Naive thymus-derived CD8-positive, alpha-beta T cell (primary cell): ENCODE measurements at regions not wholly inside any gene's neighbourhood (a gene's known extent, or its start where the extent isn't known, plus 50 kb on each side); places are given as distances from the start of the nearest gene placed in this dataset.

Source experiments
- ATAC-seq, 2 donors: fragments of 150-1000 bp; cut with Tn5 transposase in 1 of 2; sonication (Bioruptor Pico), chemical (Tn5 transposase) in 1 of 2; 1 replicate in 1 of 2; 2 replicates in 1 of 2; pipeline ENCODE4 v1.10.0; 2021; ENCODE audit warnings: mild to moderate bottlenecking in 2 of 2, moderate library complexity in 2 of 2
- POLR2A ChIA-PET: fragments of 350-600 bp; sonication (Branson Sonifier 250); formaldehyde crosslinking; loops from one replicate; lab custom pipeline; 2021; ENCODE audit warnings: antibody characterized with exemption; lab: Charles Lee
- DNase-seq, 10 donors: peaks; one replicate each; pipeline versions ENCODE4 v3.0.0 to v3.0.0-alpha.2; 2020 to 2022
- H3K27ac Mint-ChIP-seq, 10 donors: one replicate each; pipeline ENCODE4 v1.8.0; 2020 to 2022; ENCODE audit warnings: mild to moderate bottlenecking in 10 of 10, mixed read lengths in 10 of 10, moderate library complexity in 4 of 10, inconsistent platforms in 1 of 10
- H3K27me3 Mint-ChIP-seq, 5 donors: one replicate each; pipeline ENCODE4 v1.8.0; 2021 to 2022; ENCODE audit warnings: mixed read lengths in 5 of 5
- H3K36me3 Mint-ChIP-seq, 3 donors: one replicate each; pipeline ENCODE4 v1.8.0; 2020 to 2022; ENCODE audit warnings: mixed read lengths in 3 of 3, mild to moderate bottlenecking in 2 of 3, inconsistent platforms in 1 of 3
- H3K4me1 Mint-ChIP-seq, 4 donors: one replicate each; pipeline ENCODE4 v1.8.0; 2021 to 2022; ENCODE audit warnings: mixed read lengths in 4 of 4
- H3K4me3 Mint-ChIP-seq, 10 donors: one replicate each; pipeline ENCODE4 v1.8.0; 2020 to 2022; ENCODE audit warnings: mild to moderate bottlenecking in 10 of 10, mixed read lengths in 10 of 10, moderate library complexity in 6 of 10, inconsistent platforms in 1 of 10
- H3K9me3 Mint-ChIP-seq, 9 donors: one replicate each; pipeline ENCODE4 v1.8.0; 2020 to 2022; ENCODE audit warnings: mixed read lengths in 9 of 9, mild to moderate bottlenecking in 3 of 9, inconsistent platforms in 1 of 9, moderate library complexity in 1 of 9

GRCh38 chr2:118791483-118791882, 56.0 kb downstream of the EN1 start:
- Mint-ChIP-seq H3K27me3 (peaks cover 9 to 55% (median 20%) of the 10 kb centered on the region in 5 donors), H3K27ac (no peak overlapping the region), H3K36me3 (no peaks in the 10 kb centered on the region), H3K9me3 (peaks cover 0 to 6% (median 0%) of the 10 kb centered on the region in 9 donors), H3K4me1 (no peaks in the 10 kb centered on the region), H3K4me3 (no peak overlapping the region)
- ATAC-seq, result no peak
- no peak for DNase-seq
- POLR2A ChIA-PET, result no interaction called here

DNA sequence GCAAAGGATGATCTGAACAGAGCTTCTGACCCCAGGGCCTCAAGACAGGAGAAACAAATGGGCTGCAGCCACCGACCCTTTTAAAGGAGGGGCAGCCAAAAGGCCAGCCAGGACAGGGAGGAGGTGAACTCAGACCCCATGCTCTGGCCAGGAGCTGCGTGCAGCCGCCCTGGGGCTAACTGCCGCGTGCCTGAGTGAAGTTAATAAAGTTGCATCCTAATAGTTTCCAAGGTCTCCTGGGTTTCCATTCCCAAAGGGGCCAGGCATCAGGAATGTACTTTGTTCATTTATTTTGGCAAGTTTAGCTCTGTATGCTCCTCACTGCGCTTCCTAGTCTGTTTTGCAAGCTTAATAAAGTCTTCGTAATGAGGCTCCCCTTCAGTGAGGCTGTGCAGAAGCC, 60.7 kb downstream of the EN1 start:
- no peaks in the 10 kb centered on the region for H3K36me3 Mint-ChIP-seq
- H3K4me1 Mint-ChIP-seq, result no peaks in the 10 kb centered on the region
- ATAC-seq, result no peak
- H3K9me3 Mint-ChIP-seq, result peaks cover 0 to 2% (median 0%) of the 10 kb centered on the region in 9 donors
- H3K4me3 Mint-ChIP-seq, result no peak overlapping the region
- POLR2A ChIA-PET, result no interaction called here
- peaks cover 2 to 46% (median 19%) of the 10 kb centered on the region in 5 donors for H3K27me3 Mint-ChIP-seq
- no peak overlapping the region for H3K27ac Mint-ChIP-seq
- no peak for DNase-seq

DNA sequence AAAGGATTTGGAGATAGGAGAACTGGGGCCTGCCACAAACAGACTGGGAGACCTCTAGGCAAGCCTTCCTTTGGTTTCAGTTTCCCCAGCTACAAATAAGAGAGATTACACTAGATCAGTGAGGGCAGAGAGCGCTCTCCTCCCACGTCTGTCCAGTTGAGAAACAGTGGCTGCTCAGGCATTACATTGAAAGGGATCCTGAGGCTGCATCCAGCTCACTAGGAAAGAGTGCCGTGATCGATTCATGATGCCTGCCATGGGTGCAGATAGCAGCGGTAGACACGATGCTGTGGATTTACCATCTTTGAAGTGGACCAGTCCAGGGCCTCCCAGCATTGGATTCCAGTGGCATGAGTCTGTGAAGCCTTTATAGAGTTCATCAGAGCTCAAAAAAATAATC, 62.6 kb downstream of the EN1 start:
- DNase-seq, result no peak
- ATAC-seq, result no peak
- Mint-ChIP-seq H3K27ac (no peak overlapping the region), H3K27me3 (peaks cover 2 to 47% (median 23%) of the 10 kb centered on the region in 5 donors), H3K4me1 (no peaks in the 10 kb centered on the region), H3K4me3 (no peak overlapping the region), H3K36me3 (peaks cover 0 to 10% (median 0%) of the 10 kb centered on the region in 3 donors), H3K9me3 (peaks cover 0 to 8% (median 2%) of the 10 kb centered on the region in 9 donors)
- POLR2A ChIA-PET, result no interaction called here

GRCh38 chr2:118779362-118779761, 68.1 kb downstream of the EN1 start:
- Mint-ChIP-seq H3K27ac (no peak overlapping the region), H3K36me3 (peaks cover 0 to 12% (median 0%) of the 10 kb centered on the region in 3 donors), H3K4me3 (no peak overlapping the region), H3K27me3 (peaks cover 10 to 47% (median 27%) of the 10 kb centered on the region in 5 donors), H3K4me1 (peaks cover 3 to 10% (median 5%) of the 10 kb centered on the region in 4 donors), H3K9me3 (peaks cover 0 to 20% (median 2%) of the 10 kb centered on the region in 9 donors)
- ATAC-seq (no peak), DNase-seq (no peak)
- POLR2A ChIA-PET, result no interaction called here

- POLR2A ChIA-PET, result no interaction called here
- no peak overlapping the region for H3K27ac Mint-ChIP-seq
- no peaks in the 10 kb centered on the region for H3K36me3 Mint-ChIP-seq
- peaks cover 0 to 10% (median 0%) of the 10 kb centered on the region in 9 donors for H3K9me3 Mint-ChIP-seq
- DNase-seq (no peak), ATAC-seq (no peak)
- H3K4me3 Mint-ChIP-seq, result peak overlapping the region; percentile 19 to 77 (median 39)
- peaks cover 4 to 13% (median 6%) of the 10 kb centered on the region in 4 donors for H3K4me1 Mint-ChIP-seq
- peaks cover 22 to 71% (median 50%) of the 10 kb centered on the region in 5 donors for H3K27me3 Mint-ChIP-seq
These were observed 72.9 kb downstream of the EN1 start for GRCh38 chr2:118774458-118775133.

GRCh38 chr2:118773826-118774225, 73.6 kb downstream of the EN1 start:
- H3K4me3 Mint-ChIP-seq, result peak overlapping the region in 2 of 10 donors; percentile 30 to 65
- no peak overlapping the region for H3K27ac Mint-ChIP-seq
- peaks cover 0 to 2% (median 0%) of the 10 kb centered on the region in 9 donors for H3K9me3 Mint-ChIP-seq
- POLR2A ChIA-PET, result no interaction called here
- no peak for DNase-seq
- no peaks in the 10 kb centered on the region for H3K36me3 Mint-ChIP-seq
- peaks cover 26 to 79% (median 54%) of the 10 kb centered on the region in 5 donors for H3K27me3 Mint-ChIP-seq
- ATAC-seq, result no peak
- H3K4me1 Mint-ChIP-seq, result peaks cover 4 to 13% (median 6%) of the 10 kb centered on the region in 4 donors

- DNase-seq, result no peak
- Mint-ChIP-seq H3K4me3 (no peak overlapping the region), H3K36me3 (no peaks in the 10 kb centered on the region), H3K27ac (no peak overlapping the region), H3K4me1 (peaks cover 4 to 13% (median 6%) of the 10 kb centered on the region in 4 donors), H3K27me3 (peaks cover 29 to 90% (median 58%) of the 10 kb centered on the region in 5 donors), H3K9me3 (peaks cover 0 to 2% (median 0%) of the 10 kb centered on the region in 9 donors)
- no peak for ATAC-seq
- POLR2A ChIA-PET, result no interaction called here
These were observed 74.8 kb downstream of the EN1 start for GRCh38 chr2:118772487-118773200.

DNA sequence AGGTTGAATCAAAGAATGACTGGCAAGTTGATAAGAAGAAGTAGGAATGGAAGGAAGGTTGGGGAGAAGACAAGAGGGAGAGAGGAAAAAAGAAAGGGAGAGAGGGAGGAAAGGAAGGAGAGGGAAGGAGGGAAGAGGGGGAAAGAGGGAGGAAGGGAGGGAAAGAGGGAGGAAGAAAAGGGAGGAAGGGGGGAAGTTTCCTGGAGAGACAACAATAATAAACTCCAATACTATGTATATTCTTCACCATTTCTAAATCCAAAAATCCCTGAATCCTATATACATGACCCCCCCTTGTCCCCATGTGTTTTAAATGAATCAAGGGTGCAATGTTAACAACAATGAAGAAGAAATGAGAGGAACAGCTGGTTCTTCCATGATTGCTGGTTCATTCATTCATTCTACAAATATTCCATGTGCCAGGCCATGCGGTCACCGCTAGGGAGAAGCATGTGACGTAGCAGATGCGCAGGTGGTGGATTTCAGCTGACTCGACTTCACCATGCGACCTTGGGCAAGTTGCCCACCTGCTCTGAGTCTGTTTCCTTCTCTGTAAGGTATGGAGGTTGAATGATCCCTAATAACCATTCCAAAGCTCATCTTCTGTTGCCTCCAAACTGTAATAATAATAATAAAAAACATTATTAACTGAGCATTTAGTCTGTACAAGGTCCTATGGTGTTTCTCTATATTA, 77.6 kb downstream of the EN1 start:
- Mint-ChIP-seq H3K27me3 (peaks cover 25 to 88% (median 51%) of the 10 kb centered on the region in 5 donors), H3K27ac (no peak overlapping the region), H3K9me3 (peaks cover 0 to 2% (median 0%) of the 10 kb centered on the region in 9 donors), H3K4me3 (no peak overlapping the region), H3K36me3 (no peaks in the 10 kb centered on the region), H3K4me1 (peaks cover 0 to 7% (median 2%) of the 10 kb centered on the region in 4 donors)
- ATAC-seq, result no peak
- no peak for DNase-seq
- POLR2A ChIA-PET, result no interaction called here

- Mint-ChIP-seq H3K27me3 (peaks cover 22 to 88% (median 42%) of the 10 kb centered on the region in 5 donors), H3K36me3 (no peaks in the 10 kb centered on the region), H3K4me1 (no peaks in the 10 kb centered on the region), H3K4me3 (no peak overlapping the region), H3K9me3 (peaks cover 0 to 4% (median 0%) of the 10 kb centered on the region in 9 donors), H3K27ac (no peak overlapping the region)
- POLR2A ChIA-PET, result no interaction called here
- DNase-seq (no peak), ATAC-seq (no peak)
These were observed 80.6 kb downstream of the EN1 start for GRCh38 chr2:118766871-118767270.

- Mint-ChIP-seq H3K4me3 (no peak overlapping the region), H3K27ac (no peak overlapping the region), H3K4me1 (no peaks in the 10 kb centered on the region), H3K27me3 (peaks cover 20 to 71% (median 37%) of the 10 kb centered on the region in 5 donors), H3K9me3 (peaks cover 0 to 4% (median 0%) of the 10 kb centered on the region in 9 donors), H3K36me3 (no peaks in the 10 kb centered on the region)
- POLR2A ChIA-PET, result no interaction called here
- ATAC-seq (no peak), DNase-seq (no peak)
These were observed 82.6 kb downstream of the EN1 start for GRCh38 chr2:118764855-118765254.

DNA sequence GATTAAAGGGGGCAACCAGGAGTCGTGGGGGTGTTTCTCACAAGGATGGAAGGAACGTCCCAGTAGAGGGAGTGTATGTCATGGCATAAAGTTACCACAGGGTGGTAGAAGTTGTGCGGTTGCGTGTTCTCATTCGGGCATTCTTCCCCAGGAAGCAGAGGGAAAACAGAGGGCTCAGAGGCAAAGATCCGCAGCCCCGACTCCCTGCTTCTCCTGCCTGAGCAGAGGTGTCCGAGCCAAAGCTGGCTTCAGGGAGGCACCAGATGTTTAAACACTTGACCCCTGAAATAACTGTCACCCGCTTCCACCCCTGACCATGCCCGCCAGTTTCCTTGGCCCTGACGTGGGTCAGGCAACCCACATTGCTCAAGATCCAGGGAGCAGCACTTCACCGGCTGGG, 83.7 kb downstream of the EN1 start:
- ATAC-seq (no peak), DNase-seq (no peak)
- H3K27me3 Mint-ChIP-seq, result peaks cover 19 to 69% (median 32%) of the 10 kb centered on the region in 5 donors
- H3K27ac Mint-ChIP-seq, result no peak overlapping the region
- no peaks in the 10 kb centered on the region for H3K36me3 Mint-ChIP-seq
- POLR2A ChIA-PET, result no interaction called here
- H3K4me3 Mint-ChIP-seq, result no peak overlapping the region
- peaks cover 0 to 5% (median 0%) of the 10 kb centered on the region in 9 donors for H3K9me3 Mint-ChIP-seq
- H3K4me1 Mint-ChIP-seq, result no peaks in the 10 kb centered on the region

- no peak overlapping the region for H3K4me3 Mint-ChIP-seq
- peaks cover 0 to 5% (median 0%) of the 10 kb centered on the region in 9 donors for H3K9me3 Mint-ChIP-seq
- ATAC-seq, result no peak
- H3K4me1 Mint-ChIP-seq, result no peaks in the 10 kb centered on the region
- peaks cover 23 to 72% (median 37%) of the 10 kb centered on the region in 5 donors for H3K27me3 Mint-ChIP-seq
- no peaks in the 10 kb centered on the region for H3K36me3 Mint-ChIP-seq
- no peak overlapping the region for H3K27ac Mint-ChIP-seq
- no peak for DNase-seq
- POLR2A ChIA-PET, result no interaction called here
These were observed 85.2 kb downstream of the EN1 start for GRCh38 chr2:118762290-118762689.

DNA sequence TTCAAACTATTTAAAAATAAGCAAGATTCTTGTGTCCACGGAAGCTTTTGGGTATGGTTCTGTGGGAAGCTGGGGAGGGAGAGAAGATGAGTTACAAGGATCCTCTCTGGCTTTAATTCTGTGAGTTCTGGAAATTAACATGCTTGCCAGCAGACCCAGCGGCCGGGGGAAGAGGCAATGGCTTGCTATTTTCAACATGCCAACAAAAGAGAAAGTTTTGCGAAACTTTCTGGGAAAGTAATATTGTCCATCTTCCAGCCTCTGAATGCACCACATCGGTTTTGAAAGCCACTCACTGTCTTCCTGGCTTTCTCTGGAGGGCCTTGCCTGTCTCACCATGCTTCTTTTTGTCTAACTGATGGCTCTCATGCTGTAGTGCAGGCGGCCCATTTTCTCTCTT, 85.7 kb downstream of the EN1 start:
- Mint-ChIP-seq H3K9me3 (peaks cover 0 to 5% (median 0%) of the 10 kb centered on the region in 9 donors), H3K4me3 (no peak overlapping the region), H3K4me1 (no peaks in the 10 kb centered on the region), H3K36me3 (no peaks in the 10 kb centered on the region), H3K27me3 (peaks cover 25 to 75% (median 37%) of the 10 kb centered on the region in 5 donors), H3K27ac (no peak overlapping the region)
- POLR2A ChIA-PET, result no interaction called here
- DNase-seq (no peak), ATAC-seq (no peak)
